Heart left ventricle (tissue), 13 donors: ENCODE measurements at regions not wholly inside any gene's neighbourhood (a gene's known extent, or its start where the extent isn't known, plus 50 kb on each side); places are given as distances from the start of the nearest gene placed in this dataset.

Experiments used
- CTCF ChIP-seq, 12 donors: fragments of 200-600 bp; sonication (generic) in 4 of 12; IDR thresholded peaks; one replicate each; pipeline versions ENCODE4 v1.5.0 to v1.8.0; 2018 to 2022; ENCODE audit warnings: antibody characterized with exemption in 12 of 12, mild to moderate bottlenecking in 5 of 12
- POLR2A ChIP-seq, 2 donors: fragments of 450-650 bp; IDR thresholded peaks; one replicate each; pipeline ENCODE4 v1.6.1; 2017; ENCODE audit warnings: antibody characterized with exemption in 2 of 2, mild to moderate bottlenecking in 2 of 2, moderate library complexity in 2 of 2
- donor health status: ischemic (EF 13 %, LVEDD 7.1; RV severe dilation, severe dysfunction).
- donor health status: DM: no; HTN: yes; CAD: no.
- donor health status: DM: no; HTN: no; CAD: no.
- donor health status: ischemic (EF 25% LVEDD 6.9; RV normal size, moderate dysfunction).
- donor health status: ischemic (EF 25% LVEDD 5.7; RV mildly dilated, moderate dysfunction).
- donor health status: ischemic (EF 35%, LVEDD 5.7; RV mildly dilated, moderate dysfunction).
- donor health status: nonischemic (EF 11% LVEDD 7.7; RV severe dilation, severe dysfunction).
- donor health status: DM: yes; HTN: yes; CAD: no.
- donor health status: PGD.
- donor health status: ischemic (EF 29% LVEDD 5.4; RV normal size, mild dysfunction).
- donor health status: nonischemic (EF 23%, LVEDD 6.1; RV moderate dilation, normal function).

DNA sequence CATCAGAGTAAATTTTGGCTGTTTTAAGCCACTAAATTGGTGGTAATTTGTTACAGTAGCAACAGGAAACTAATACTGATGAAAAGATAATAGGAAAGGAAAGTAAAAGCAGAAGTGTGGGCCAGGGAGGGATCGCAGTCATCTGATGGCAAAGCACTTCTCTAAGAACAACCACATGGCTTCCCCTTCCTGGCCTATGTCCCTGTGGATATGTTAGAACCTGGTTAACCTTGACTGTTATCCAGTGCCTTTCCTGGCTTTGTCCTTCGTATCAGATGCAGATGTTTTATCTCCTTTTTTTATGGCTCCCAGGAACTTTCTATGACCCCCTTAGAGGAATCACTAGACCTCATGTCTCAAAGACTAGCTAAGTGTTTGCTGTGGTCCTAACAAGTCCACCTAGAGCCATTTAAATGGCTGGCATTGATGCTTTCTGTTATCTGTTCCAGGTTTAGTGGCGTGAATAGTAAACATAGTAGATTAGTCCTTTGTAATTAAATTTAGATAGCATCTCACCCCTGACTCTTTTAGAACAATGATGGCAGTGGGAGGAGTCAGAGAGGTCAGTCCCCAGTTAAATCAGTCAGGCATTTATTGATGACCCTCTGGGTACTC, 79.2 kb upstream of the PHACTR2 start:
- no peak for TF ChIP-seq CTCF (IDR thresholded peaks at IDR 0.05)
- no peak for TF ChIP-seq POLR2A (IDR thresholded peaks at IDR 0.05)
